ENCODE measurements at regions not wholly inside any gene's neighbourhood (a gene's known extent, or its start where the extent isn't known, plus 50 kb on each side); places are given as distances from the start of the nearest gene placed in this dataset.
"Not testable (repeated sequence)": the region's sequence is repeated elsewhere in the genome, so short reads cannot be mapped to it uniquely, and the experiment has no call there.

DNA sequence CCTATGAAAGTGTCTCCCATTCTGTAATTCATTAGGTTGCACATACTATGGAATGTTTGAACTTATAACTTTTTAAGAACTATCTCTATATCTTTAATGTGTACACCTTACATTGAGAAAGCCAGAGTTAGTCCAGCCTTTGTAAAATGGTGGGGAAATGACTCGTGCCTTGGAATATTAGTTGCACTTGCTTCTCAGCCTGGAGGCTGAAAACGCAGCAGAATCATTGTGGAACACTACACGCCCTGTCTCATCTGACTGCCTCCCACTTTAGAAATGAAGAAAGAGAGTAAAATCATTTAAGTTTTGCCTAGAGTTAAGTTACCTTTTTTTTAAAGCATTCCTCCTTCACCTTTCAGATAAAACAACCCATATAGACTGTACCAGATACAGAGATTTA is 90.7 kb upstream of the WSB1 start:
- TF ChIP-seq, protein P1, sequence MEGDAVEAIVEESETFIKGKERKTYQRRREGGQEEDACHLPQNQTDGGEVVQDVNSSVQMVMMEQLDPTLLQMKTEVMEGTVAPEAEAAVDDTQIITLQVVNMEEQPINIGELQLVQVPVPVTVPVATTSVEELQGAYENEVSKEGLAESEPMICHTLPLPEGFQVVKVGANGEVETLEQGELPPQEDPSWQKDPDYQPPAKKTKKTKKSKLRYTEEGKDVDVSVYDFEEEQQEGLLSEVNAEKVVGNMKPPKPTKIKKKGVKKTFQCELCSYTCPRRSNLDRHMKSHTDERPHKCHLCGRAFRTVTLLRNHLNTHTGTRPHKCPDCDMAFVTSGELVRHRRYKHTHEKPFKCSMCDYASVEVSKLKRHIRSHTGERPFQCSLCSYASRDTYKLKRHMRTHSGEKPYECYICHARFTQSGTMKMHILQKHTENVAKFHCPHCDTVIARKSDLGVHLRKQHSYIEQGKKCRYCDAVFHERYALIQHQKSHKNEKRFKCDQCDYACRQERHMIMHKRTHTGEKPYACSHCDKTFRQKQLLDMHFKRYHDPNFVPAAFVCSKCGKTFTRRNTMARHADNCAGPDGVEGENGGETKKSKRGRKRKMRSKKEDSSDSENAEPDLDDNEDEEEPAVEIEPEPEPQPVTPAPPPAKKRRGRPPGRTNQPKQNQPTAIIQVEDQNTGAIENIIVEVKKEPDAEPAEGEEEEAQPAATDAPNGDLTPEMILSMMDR (IDR thresholded peaks at IDR 0.05; ENCODE audit: borderline replicate concordance, insufficient read depth, low read depth, low read length): no peak
- H3K4me3 ChIP-seq (ENCODE audit: low read depth, low read length): no peak overlapping the region

DNA sequence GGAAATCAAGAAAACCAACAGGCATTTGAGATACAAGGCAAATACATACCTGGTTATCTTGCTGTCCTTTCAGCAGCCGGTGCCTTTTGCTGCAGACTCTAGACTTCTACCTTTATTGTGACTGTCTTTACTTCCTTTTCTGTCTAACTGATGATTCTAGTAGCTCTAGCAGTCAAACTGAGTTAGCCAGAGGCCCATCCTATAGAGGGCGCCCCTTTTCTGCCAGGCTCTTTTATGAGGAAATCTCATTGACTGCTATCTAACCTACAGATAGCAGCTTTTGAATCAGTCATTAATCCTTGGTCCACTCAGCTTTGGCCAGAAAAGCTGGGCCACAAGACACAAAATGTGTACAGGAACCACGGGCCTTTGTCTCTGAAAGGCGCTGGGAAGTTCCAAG is 87.5 kb upstream of the WSB1 start:
- TF ChIP-seq, protein P1 (IDR thresholded peaks at IDR 0.05; ENCODE audit: borderline replicate concordance, insufficient read depth, low read depth, low read length): peak; percentile 61
- H3K4me3 ChIP-seq (ENCODE audit: low read depth, low read length): no peak overlapping the region

DNA sequence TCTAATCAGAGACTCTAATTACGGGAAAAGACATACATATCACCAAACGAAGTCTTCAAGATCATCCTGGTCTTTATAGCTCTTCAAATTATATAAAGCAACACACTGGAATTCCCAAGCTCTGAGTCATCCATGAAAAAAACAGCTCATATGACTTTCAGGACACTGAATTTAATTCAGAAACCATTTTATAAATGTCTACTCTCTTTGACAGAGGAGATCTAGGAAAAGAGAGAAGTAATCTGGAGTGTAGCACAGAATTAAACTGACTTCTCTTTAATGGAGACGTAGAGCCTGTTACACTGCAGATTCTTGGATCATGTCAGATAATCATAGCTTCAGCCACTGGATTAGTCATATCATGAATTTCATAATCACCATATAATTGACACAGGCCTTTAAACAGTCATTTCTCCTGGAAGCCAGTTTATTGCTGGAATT is 86.8 kb upstream of the WSB1 start:
- TF ChIP-seq, protein P1 (IDR thresholded peaks at IDR 0.05; ENCODE audit: borderline replicate concordance, insufficient read depth, low read depth, low read length): no peak
- H3K4me3 ChIP-seq (ENCODE audit: low read depth, low read length): no peak overlapping the region

DNA sequence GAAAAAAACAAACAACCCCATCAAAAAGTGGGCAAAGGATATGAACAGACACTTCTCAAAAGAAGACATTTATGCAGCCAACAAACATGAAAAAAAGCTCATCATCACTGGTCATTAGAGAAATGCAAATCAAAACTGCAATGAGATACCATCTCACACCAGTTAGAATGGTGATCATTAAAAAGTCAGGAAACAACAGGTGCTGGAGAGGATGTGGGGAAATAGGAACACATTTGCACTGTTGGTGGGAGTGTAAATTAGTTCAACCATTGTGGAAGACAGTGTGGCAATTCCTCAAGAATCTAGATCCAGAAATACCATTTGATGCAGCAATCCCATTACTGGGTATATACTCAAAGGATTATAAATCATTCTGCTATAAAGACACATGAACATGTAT is 85.5 kb upstream of the WSB1 start:
- not testable (repeated sequence) for H3K4me3 ChIP-seq (ENCODE audit: low read depth, low read length)

DNA sequence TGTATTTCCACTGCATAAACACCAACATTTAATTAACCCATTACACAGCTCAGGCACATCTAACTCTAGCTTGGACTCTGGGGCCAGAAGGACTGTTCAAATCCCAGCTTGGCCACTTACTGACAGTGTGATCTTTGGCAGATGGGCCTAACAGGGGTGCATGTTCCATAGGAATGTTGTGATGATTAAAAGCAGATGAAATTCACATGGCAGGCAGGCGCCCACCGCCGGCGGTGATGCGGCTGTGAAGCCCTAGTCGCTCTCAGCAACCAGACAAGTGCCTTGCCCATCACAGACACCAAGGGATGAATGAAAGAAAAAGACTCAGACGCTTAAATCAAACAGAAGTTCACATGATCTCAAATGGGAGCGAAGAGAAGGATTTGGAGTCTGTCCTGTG is 84.6 kb upstream of the WSB1 start:
- TF ChIP-seq, protein P1 (IDR thresholded peaks at IDR 0.05; ENCODE audit: borderline replicate concordance, insufficient read depth, low read depth, low read length): no peak
- H3K4me3 ChIP-seq (ENCODE audit: low read depth, low read length): no peak overlapping the region

DNA sequence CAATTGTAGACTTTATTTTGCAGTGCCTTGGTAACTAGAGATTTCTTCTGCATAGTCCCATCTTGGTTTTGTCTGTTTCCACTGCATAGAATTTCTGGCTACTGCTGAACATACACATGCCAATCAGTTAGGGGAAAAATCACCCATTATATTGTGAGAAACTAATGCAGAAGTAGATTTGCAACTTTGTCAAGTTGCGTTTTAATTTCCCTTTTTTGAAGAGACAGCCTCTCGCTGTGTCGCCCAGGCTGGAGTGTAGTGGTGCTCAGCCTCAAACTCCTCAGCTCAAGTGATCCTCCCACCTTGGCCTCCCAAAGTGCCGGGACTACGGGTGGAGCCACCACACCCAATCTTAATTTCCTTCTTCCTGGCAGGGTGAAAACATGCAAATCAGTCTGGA is 83.1 kb upstream of the WSB1 start:
- not testable (repeated sequence) for H3K4me3 ChIP-seq (ENCODE audit: low read depth, low read length)

DNA sequence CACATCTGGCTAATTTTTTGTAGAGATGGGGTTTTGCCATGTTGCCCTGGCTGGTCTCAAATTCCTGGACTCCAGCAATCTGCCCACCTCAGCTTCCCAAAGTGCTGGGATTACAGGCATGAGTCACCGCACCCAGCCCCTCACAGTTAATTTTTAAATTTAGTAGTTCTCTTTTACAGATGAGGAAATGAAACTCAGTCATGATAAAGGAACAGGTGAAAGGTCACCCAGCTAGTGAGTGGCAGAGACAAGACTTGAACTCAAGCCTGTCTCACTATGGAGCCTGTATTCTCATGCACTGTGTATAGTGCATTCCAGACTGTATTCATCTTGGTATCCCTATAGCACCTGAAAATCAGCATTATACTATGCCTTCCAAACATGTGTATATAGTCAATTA is 77.1 kb upstream of the WSB1 start:
- TF ChIP-seq, protein P1 (IDR thresholded peaks at IDR 0.05; ENCODE audit: borderline replicate concordance, insufficient read depth, low read depth, low read length): no peak
- no peak overlapping the region for H3K4me3 ChIP-seq (ENCODE audit: low read depth, low read length)

DNA sequence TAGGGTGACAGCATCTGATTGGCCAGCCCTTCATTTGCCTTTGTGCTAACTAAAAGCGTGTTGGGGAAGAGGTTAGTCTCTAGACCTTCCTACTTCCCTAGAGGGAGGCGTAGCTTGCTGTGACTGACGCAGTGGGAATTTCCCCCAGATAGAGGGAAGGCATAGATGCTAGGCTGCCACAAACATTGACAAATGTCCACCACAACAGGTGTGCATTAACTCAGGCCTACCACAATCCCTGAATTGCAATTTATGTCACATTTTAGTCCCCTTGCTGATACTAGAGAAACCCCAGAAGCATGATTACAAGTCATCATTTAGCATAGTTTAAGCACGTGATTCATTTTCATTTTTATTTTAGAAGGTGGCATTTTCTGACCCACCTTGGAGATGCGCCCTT is 76.3 kb upstream of the WSB1 start:
- no peak overlapping the region for H3K4me3 ChIP-seq (ENCODE audit: low read depth, low read length)
- TF ChIP-seq, protein P1 (IDR thresholded peaks at IDR 0.05; ENCODE audit: borderline replicate concordance, insufficient read depth, low read depth, low read length): no peak

All from GM12875 (cell line).